HG02981 (cell line): ENCODE measurements at regions not wholly inside any gene's neighbourhood (a gene's known extent, or its start where the extent isn't known, plus 50 kb on each side); places are given as distances from the start of the nearest gene placed in this dataset.
"Not testable (repeated sequence)": the region's sequence is repeated elsewhere in the genome, so short reads cannot be mapped to it uniquely, and the experiment has no call there.

Source experiments
- ATAC-seq: cut with Tn5 transposase; IDR thresholded peaks from one replicate; pipeline ENCODE4 v1.9.1; 2021; ENCODE audit warnings: mild to moderate bottlenecking, moderate library complexity; ENCODE audit not compliant: unreplicated experiment

- not testable (repeated sequence) for ATAC-seq
Observed at GRCh38 chrX:84856791-84857190, 146.9 kb upstream of the APOOL start.

DNA sequence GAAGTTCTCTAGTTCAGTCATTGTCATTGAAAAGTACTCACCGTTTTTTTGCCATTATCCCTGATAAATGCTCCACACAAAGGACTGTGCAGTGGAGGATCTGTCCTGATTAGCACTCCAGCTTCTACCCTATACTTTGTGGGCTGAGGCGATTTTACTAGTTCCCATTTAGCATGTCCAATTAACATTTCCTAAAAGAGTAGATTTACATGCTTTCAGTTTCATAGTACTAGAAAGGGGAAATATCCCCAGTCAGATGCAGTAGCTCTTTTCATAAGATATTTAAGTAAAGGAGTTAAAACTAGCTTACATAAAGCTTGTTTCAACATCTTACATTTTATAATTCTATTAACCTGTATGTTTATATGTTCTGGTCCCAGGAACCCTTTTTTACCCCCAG, 144.9 kb upstream of the APOOL start:
- not testable (repeated sequence) for ATAC-seq

DNA sequence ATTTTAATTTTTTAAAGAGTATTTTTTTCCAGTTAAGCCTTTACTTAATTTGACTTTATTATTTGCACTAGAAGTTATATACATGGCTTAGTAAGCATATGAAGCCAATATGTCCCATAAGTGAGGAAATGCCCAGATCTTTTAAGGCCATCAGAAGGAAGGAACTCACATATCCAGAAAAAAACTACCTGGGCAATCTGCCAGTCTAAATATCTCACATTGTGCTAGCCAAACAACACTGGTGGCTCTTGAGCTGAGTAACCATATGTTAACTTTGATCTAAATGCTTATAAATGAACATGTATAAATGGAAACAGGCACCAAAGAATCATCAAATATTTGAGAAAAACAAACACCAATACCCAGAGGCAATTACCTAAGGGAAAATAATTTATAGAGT, 138.6 kb upstream of the APOOL start:
- no peak for ATAC-seq

- not testable (repeated sequence) for ATAC-seq
Observed at GRCh38 chrX:84870281-84870680, 133.4 kb upstream of the APOOL start.

- ATAC-seq = not testable (repeated sequence)
Observed at GRCh38 chrX:84872160-84872771, 131.4 kb upstream of the APOOL start.

GRCh38 chrX:84873176-84873575, 130.5 kb upstream of the APOOL start:
- ATAC-seq = no peak

GRCh38 chrX:84876876-84877275, 126.8 kb upstream of the APOOL start:
- no peak for ATAC-seq

GRCh38 chrX:84893897-84894296, 109.8 kb upstream of the APOOL start:
- ATAC-seq = no peak

DNA sequence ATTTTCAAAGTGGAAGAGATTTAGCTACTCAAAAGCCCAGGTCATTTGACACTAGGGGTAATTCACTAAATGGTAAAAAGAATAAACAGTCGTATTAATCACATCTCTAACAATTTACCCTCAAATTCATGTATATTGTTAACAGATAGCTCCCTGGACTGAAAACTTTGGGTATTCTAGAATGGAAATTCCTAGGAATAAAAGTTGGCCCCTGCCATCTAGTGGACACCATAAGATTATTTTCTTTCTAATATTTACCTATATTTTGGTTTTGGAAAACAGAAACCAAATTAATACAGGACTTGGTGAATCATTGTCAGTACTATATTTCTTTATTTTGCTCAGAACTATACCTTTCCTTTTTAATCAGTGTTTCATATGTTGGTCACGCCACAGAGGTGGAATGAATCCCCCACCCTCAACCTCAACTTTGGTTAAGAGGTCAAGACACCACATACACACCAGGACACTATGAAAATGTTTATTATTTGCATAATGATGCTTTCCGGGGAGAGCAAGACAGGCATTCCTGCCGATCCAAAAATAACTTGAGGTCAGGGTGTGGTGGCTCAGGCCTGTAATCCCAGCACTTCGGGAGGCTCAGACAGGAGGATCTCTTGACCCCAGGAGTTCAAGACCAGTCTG, 96.2 kb upstream of the APOOL start:
- no peak for ATAC-seq

GRCh38 chrX:84909151-84909550, 94.5 kb upstream of the APOOL start:
- no peak for ATAC-seq

- no peak for ATAC-seq
Observed at GRCh38 chrX:84924624-84925023, 79.1 kb upstream of the APOOL start.

DNA sequence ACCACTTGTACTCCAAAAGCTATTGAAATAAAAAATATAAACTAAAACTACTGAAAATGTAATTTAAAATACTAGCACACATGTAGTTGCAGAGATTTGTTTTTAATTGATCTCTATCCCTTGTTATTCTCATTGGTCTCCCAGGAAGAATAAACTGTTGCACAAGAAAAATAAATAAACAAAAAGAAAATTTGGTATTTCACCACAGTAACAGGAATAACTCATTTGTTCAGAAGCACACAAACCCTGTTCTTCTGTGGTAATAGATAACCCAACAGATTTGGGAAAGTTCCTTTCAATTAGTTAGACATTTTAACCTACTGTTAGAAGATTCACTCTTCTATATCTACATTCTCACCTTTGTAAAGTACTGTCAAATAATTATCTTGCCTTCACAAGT, 70.9 kb upstream of the APOOL start:
- ATAC-seq = no peak

DNA sequence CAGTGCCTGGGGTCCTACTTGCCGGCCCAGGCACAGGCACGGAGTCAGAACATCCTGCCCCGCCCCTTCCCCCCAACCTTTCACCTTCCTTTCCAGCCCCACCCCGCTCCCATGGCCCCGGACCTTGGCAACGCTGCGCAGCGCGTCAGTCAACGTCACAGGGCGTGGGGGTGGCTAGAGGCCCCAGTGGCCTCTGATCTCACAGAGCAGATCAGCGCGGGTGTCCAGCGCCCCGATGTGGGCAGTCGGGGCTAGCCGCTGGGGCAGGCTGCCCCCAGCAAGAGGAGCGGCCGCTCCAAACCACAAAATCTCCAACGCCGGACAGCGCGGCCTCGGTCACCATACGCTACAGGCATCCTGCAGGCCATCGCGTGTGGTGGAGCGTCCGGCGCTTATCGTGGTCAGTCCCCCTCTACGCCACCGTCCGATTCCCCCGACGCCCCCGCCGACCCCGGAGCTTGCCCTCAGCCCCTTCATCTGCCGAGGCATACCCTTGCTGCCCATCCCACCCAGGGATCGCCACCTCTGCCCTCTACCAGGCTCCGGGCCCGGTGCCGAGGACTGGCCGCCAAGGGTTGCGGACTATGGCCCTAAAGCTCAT, 69.6 kb upstream of the APOOL start:
- no peak for ATAC-seq
